ENCODE measurements at regions not wholly inside any gene's neighbourhood (a gene's known extent, or its start where the extent isn't known, plus 50 kb on each side); places are given as distances from the start of the nearest gene placed in this dataset.
"Not testable (repeated sequence)": the region's sequence is repeated elsewhere in the genome, so short reads cannot be mapped to it uniquely, and the experiment has no call there.

- no peak for TF ChIP-seq CTCF (conservative IDR thresholded peaks at IDR 0.05; ENCODE audit: control insufficient read depth, insufficient read depth, low read depth, low read length)
- no peak for DNase-seq (ENCODE audit: low read depth)
- H3K4me3 ChIP-seq (ENCODE audit: control insufficient read depth, low read depth, low read length): no peak overlapping the region
Measured at GRCh38 chr2:8327371-8328100, 354.3 kb upstream of the ID2 start.

- H3K4me3 ChIP-seq (ENCODE audit: control insufficient read depth, low read depth, low read length): no peak overlapping the region
- no peak for DNase-seq (ENCODE audit: low read depth)
- no peak for TF ChIP-seq CTCF (conservative IDR thresholded peaks at IDR 0.05; ENCODE audit: control insufficient read depth, insufficient read depth, low read depth, low read length)
Measured at GRCh38 chr2:8328217-8328616, 353.6 kb upstream of the ID2 start.

GRCh38 chr2:8329660-8330622 is 351.9 kb upstream of the ID2 start:
- DNase-seq (ENCODE audit: low read depth): no peak

GRCh38 chr2:8331068-8331467 is 350.8 kb upstream of the ID2 start:
- no peak for DNase-seq (ENCODE audit: low read depth)
- TF ChIP-seq CTCF (conservative IDR thresholded peaks at IDR 0.05; ENCODE audit: control insufficient read depth, insufficient read depth, low read depth, low read length): no peak
- no peak overlapping the region for H3K4me3 ChIP-seq (ENCODE audit: control insufficient read depth, low read depth, low read length)

More at GRCh38 chr2:8329660-8330622, 351.9 kb upstream of the ID2 start:
- TF ChIP-seq CTCF (conservative IDR thresholded peaks at IDR 0.05; ENCODE audit: control insufficient read depth, insufficient read depth, low read depth, low read length): peak; percentile 1
- H3K4me3 ChIP-seq (ENCODE audit: control insufficient read depth, low read depth, low read length): no peak overlapping the region

- TF ChIP-seq CTCF (conservative IDR thresholded peaks at IDR 0.05; ENCODE audit: control insufficient read depth, insufficient read depth, low read depth, low read length): no peak
- no peak for DNase-seq (ENCODE audit: low read depth)
- H3K4me3 ChIP-seq (ENCODE audit: control insufficient read depth, low read depth, low read length): no peak overlapping the region
Measured at GRCh38 chr2:8332646-8333045, 349.2 kb upstream of the ID2 start.

- no peak for TF ChIP-seq CTCF (conservative IDR thresholded peaks at IDR 0.05; ENCODE audit: control insufficient read depth, insufficient read depth, low read depth, low read length)
- no peak for DNase-seq (ENCODE audit: low read depth)
- no peak overlapping the region for H3K4me3 ChIP-seq (ENCODE audit: control insufficient read depth, low read depth, low read length)
Measured at GRCh38 chr2:8333177-8333831, 348.6 kb upstream of the ID2 start.

- not testable (repeated sequence) for DNase-seq (ENCODE audit: low read depth); H3K4me3 ChIP-seq (ENCODE audit: control insufficient read depth, low read depth, low read length)
Measured at GRCh38 chr2:8333832-8334187, 348.0 kb upstream of the ID2 start.

Data from fibroblast of mammary gland (primary cell).